ENCODE measurements at regions not wholly inside any gene's neighbourhood (a gene's known extent, or its start where the extent isn't known, plus 50 kb on each side); places are given as distances from the start of the nearest gene placed in this dataset.

DNA sequence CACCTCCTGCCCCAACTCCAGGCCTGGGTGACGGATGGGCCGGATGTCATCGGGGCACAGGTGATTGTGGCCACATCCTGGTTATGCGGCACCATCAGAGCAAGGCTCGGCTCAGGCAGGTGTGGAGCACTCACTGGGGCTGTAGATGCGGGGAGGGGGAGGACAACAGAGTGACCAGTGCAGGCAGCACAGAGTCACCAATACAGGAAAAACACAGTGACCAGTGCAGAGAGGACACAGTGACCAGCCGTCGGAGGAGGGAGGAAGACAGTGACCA lies 209.1 kb downstream of the BRD1 start:
- Histone ChIP-seq H3K36me3 (replicated peaks in 1 of 2) (no peaks in the 10 kb centered on the region), H3K4me3 (no peak overlapping the region), H3K27me3 (peaks cover 2% of the 10 kb centered on the region), H3K9me3 (replicated peaks in 1 of 3) (no peaks in the 10 kb centered on the region), H3K27ac (no peak overlapping the region), H3K4me1 (replicated peaks in 1 of 2) (no peaks in the 10 kb centered on the region)
- peak in 1 of 7 donors; percentile 0 for DNase-seq
- TF ChIP-seq, protein P1, sequence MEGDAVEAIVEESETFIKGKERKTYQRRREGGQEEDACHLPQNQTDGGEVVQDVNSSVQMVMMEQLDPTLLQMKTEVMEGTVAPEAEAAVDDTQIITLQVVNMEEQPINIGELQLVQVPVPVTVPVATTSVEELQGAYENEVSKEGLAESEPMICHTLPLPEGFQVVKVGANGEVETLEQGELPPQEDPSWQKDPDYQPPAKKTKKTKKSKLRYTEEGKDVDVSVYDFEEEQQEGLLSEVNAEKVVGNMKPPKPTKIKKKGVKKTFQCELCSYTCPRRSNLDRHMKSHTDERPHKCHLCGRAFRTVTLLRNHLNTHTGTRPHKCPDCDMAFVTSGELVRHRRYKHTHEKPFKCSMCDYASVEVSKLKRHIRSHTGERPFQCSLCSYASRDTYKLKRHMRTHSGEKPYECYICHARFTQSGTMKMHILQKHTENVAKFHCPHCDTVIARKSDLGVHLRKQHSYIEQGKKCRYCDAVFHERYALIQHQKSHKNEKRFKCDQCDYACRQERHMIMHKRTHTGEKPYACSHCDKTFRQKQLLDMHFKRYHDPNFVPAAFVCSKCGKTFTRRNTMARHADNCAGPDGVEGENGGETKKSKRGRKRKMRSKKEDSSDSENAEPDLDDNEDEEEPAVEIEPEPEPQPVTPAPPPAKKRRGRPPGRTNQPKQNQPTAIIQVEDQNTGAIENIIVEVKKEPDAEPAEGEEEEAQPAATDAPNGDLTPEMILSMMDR (IDR thresholded peaks at IDR 0.05): no peak
- no peak for TF ChIP-seq POLR2A (IDR thresholded peaks at IDR 0.05)
- 46 to 68% (median 61%) methylated on average over 5 to 8 of the region's 8 CpGs for WGBS, 4 donors
- intact Hi-C loops (cut with DNase I): no loop called here

DNA sequence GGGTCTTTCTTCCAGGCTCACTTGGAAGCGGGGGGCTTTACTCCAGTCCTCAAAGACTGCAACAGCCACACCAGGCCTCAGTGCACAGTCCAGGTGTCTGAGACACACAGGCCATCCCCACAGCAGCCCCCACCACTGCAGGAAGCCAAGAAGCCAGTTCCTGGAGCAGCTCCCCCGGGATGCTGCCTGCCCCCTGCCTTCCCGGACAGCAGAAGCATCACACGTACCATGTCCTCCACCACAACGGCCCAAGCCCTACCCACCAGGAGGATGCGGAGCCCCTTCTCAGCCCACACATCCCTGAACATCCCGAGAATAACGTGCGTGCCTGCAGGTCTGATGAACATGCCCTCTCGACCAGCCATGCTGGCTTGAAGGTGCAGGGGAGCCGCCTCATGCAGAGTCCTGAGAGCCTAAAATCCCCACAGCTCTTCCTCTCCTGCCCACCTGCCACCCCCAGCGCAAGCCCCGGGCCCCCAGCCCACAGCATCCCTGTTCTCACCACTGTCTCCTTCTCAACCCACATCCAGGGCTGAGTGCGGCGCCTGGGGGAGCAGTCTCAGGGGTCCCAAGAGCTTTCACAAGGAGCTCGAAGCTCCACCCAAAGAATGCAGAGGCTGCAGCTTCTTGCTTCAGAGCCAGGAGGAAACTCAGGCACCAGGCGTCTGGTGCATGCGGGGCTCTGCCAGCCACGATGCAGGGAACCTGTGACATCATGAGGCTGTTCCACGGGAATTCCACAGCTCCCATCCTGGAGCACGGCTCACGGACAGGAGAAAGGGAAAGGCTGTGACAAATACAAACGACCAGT lies 209.6 kb downstream of the BRD1 start:
- no peak overlapping the region for H3K27ac ChIP-seq
- H3K27me3 ChIP-seq: peaks cover 2% of the 10 kb centered on the region
- H3K36me3 ChIP-seq (replicated peaks in 1 of 2): no peaks in the 10 kb centered on the region
- H3K4me1 ChIP-seq (replicated peaks in 1 of 2): no peaks in the 10 kb centered on the region
- intact Hi-C loops (cut with DNase I): no loop called here
- no peak for DNase-seq
- H3K9me3 ChIP-seq (replicated peaks in 1 of 3): no peaks in the 10 kb centered on the region
- TF ChIP-seq POLR2A (IDR thresholded peaks at IDR 0.05): no peak
- TF ChIP-seq, protein P1 (IDR thresholded peaks at IDR 0.05): no peak
- WGBS, 4 donors: 50 to 67% (median 61%) methylated on average over 16 to 23 of the region's 23 CpGs
- no peak overlapping the region for H3K4me3 ChIP-seq

DNA sequence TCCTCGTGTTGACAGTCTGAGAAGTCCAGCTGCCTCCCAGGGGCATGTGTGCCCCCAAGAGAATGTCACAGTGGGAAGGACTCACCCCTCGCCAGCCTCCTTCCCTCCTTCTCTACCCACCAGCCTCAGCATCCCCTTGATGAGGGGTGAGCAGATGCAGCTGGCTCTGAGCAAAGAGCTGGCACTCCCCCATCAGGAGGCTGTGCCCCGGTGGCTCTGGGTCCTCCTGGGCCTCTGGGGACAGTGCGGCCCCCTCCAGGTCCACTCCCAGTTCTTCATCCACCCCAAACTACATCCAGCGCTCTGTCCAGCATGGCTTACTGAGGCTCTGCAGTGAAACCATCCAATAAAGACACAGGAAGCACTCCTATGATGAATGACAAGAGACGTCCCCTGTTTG lies 210.4 kb downstream of the BRD1 start:
- Histone ChIP-seq H3K36me3 (replicated peaks in 1 of 2) (no peaks in the 10 kb centered on the region), H3K4me3 (no peak overlapping the region), H3K4me1 (replicated peaks in 1 of 2) (no peaks in the 10 kb centered on the region), H3K27ac (no peak overlapping the region), H3K9me3 (replicated peaks in 1 of 3) (peaks cover 0 to 5% (median 0%) of the 10 kb centered on the region in 3 donors), H3K27me3 (peaks cover 2% of the 10 kb centered on the region)
- 56 to 70% (median 63%) methylated on average over 2 to 6 of the region's 6 CpGs for WGBS, 4 donors
- intact Hi-C loops (cut with DNase I): no loop called here
- no peak for DNase-seq
- no peak for TF ChIP-seq POLR2A (IDR thresholded peaks at IDR 0.05)
- TF ChIP-seq, protein P1 (IDR thresholded peaks at IDR 0.05): no peak

DNA sequence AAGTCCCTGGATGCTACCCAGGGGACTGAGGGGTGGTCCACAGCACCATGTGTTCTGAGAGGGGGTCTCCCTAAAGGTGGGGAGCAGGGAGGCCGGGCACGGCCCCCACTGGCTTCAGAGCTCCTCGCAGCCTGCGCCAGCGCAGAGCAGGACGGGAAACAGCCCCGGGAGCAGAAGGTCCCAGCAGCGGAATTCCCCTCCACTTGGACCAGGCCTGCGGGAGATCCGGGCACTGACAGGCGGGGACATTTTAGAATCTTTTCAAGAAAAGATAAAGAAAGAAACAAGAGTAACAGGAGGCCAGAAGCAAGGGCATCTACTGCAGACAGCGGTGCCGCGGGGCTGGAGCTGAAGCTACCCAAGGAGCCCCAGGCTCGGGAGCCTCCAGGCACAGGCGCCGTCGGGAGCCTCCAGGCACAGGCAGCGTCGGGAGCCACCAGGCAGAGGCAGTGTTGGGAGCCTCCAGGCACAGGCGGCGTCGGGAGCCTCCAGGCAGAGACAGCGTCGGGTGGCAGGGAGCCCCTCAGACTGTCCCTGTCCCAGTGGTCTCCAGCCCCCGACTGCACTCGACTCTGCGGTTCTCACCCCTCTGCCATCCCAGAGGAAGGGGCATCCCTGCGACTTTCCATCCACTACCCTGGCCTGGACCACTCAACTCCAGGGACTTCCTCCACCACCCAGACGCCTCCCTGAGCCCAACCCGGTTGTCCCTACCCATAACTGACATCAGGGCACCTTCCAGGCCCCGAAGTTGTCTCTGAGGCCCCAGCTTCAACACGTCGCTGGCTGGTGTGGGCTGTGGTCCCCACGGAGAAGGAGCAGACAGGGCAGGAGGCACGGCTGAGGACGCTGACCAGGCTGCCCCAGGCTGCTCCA lies 211.1 kb downstream of the BRD1 start:
- no peak overlapping the region for H3K27ac ChIP-seq
- WGBS, 4 donors: 85 to 91% (median 89%) methylated on average over 24 to 37 of the region's 37 CpGs
- DNase-seq: no peak
- H3K4me3 ChIP-seq: no peak overlapping the region
- intact Hi-C loops (cut with DNase I): no loop called here
- no peaks in the 10 kb centered on the region for H3K36me3 ChIP-seq (replicated peaks in 1 of 2)
- no peaks in the 10 kb centered on the region for H3K4me1 ChIP-seq (replicated peaks in 1 of 2)
- no peak for TF ChIP-seq POLR2A (IDR thresholded peaks at IDR 0.05)
- TF ChIP-seq, protein P1 (IDR thresholded peaks at IDR 0.05): no peak
- peaks cover 2% of the 10 kb centered on the region for H3K27me3 ChIP-seq
- peaks cover 0 to 5% (median 0%) of the 10 kb centered on the region in 3 donors for H3K9me3 ChIP-seq (replicated peaks in 1 of 3)

Measured in adrenal gland (tissue), 9 donors.